SK-N-SH (cell line): ENCODE measurements at regions not wholly inside any gene's neighbourhood (a gene's known extent, or its start where the extent isn't known, plus 50 kb on each side); places are given as distances from the start of the nearest gene placed in this dataset.

ENCODE experiments used
- CTCF ChIA-PET: fragments of 300-600, 350-600 bp; formaldehyde crosslinking; extraction: SDS; loops from one replicate; lab custom pipeline; 2021; lab: Yijun Ruan, JAX
- POLR2A ChIA-PET: fragments of 350-600 bp; sonication (Branson Sonifier 250); formaldehyde crosslinking; extraction: SDS; loops from one replicate; lab custom pipeline; 2020; ENCODE audit warnings: antibody characterized with exemption, inconsistent platforms; lab: Yijun Ruan, JAX
- DNase-seq: peaks from one replicate; pipeline ENCODE4 v3.0.0; 2012
- H2AFZ ChIP-seq: fragments of 200-600 bp; sonication (generic); 2 replicates; pipeline ENCODE4 v1.8.1; 2016; ENCODE audit warnings: antibody characterized with exemption, mild to moderate bottlenecking, low read depth
- H3F3A ChIP-seq: fragments of 200-600 bp; sonication (generic); replicated peaks from 2 replicates; pipeline ENCODE3; 2016; ENCODE audit warnings: antibody characterized with exemption, mild to moderate bottlenecking; ENCODE audit not compliant: insufficient read depth
- H3K27ac ChIP-seq, 2 experiments: fragments of 200-500 bp in 1 of 2; fragments of 200-600 bp in 1 of 2; sonication (Bioruptor generic) in 1 of 2; sonication (generic), shearing (Covaris generic) in 1 of 2; 2 replicates each; pipeline versions ENCODE4 v1.5.1 to v1.6.1; 2014 to 2016; ENCODE audit warnings: low read depth in 2 of 2, inconsistent platforms in 1 of 2, low read length in 1 of 2, mild to moderate bottlenecking in 1 of 2, mixed read lengths in 1 of 2
- H3K27me3 ChIP-seq: fragments of 200-600 bp; sonication (generic), shearing (Covaris generic); 2 replicates; pipeline ENCODE4 v1.6.1; 2016; ENCODE audit warnings: mixed run types; ENCODE audit not compliant: insufficient read depth
- H3K36me3 ChIP-seq, 2 experiments: fragments of 200-500 bp in 1 of 2; fragments of 200-600 bp in 1 of 2; sonication (Bioruptor generic) in 1 of 2; sonication (generic) in 1 of 2; replicated peaks in 1 of 2; 2 replicates each; pipeline versions ENCODE3 to v1.5.1; 2014 to 2016; ENCODE audit warnings: low read length in 1 of 2, mild to moderate bottlenecking in 1 of 2; ENCODE audit not compliant: insufficient read depth in 2 of 2, control insufficient read depth in 1 of 2
- H3K4me1 ChIP-seq, 2 experiments: fragments of 200-500 bp in 1 of 2; fragments of 200-600 bp in 1 of 2; sonication (Bioruptor generic) in 1 of 2; sonication (generic), shearing (Covaris generic) in 1 of 2; 2 replicates each; pipeline versions ENCODE4 v1.5.1 to v1.6.1; 2014 to 2016; ENCODE audit warnings: low read depth in 1 of 2, low read length in 1 of 2, mixed run types in 1 of 2; ENCODE audit not compliant: insufficient read depth in 2 of 2, control insufficient read depth in 1 of 2
- H3K4me2 ChIP-seq: fragments of 200-600 bp; sonication (generic), shearing (Covaris generic); 2 replicates; pipeline ENCODE4 v1.6.1; 2017; ENCODE audit warnings: mixed run types
- H3K4me3 ChIP-seq, 2 experiments: fragments of 200-500 bp in 1 of 2; fragments of 200-600 bp in 1 of 2; sonication (Bioruptor generic) in 1 of 2; sonication (generic), shearing (Covaris generic) in 1 of 2; 2 replicates each; pipeline versions ENCODE4 v1.5.1 to v1.8.1; 2014 to 2016; ENCODE audit warnings: low read depth in 2 of 2, inconsistent platforms in 1 of 2, low read length in 1 of 2, mild to moderate bottlenecking in 1 of 2, mixed read lengths in 1 of 2, moderate library complexity in 1 of 2
- H3K79me2 ChIP-seq: fragments of 200-600 bp; sonication (generic); 2 replicates; pipeline ENCODE4 v1.8.1; 2017; ENCODE audit warnings: mild to moderate bottlenecking; ENCODE audit not compliant: insufficient read depth
- H3K9ac ChIP-seq: fragments of 200-600 bp; sonication (generic); 2 replicates; pipeline ENCODE4 v1.6.1; 2017; ENCODE audit warnings: mixed run types
- H3K9me2 ChIP-seq: fragments of 200-600 bp; sonication (generic); 2 replicates; pipeline ENCODE4 v1.6.1; 2017; ENCODE audit warnings: mixed run types
- H3K9me3 ChIP-seq: fragments of 200-600 bp; sonication (generic); 2 replicates; pipeline ENCODE4 v1.6.1; 2017; ENCODE audit warnings: mixed run types, mild to moderate bottlenecking, moderate library complexity
- H4K20me1 ChIP-seq: fragments of 200-600 bp; sonication (generic); 2 replicates; pipeline ENCODE4 v1.6.1; 2017; ENCODE audit warnings: mild to moderate bottlenecking, mixed run types; ENCODE audit not compliant: insufficient read depth
- CHD2 ChIP-seq: fragments of 150-350 bp; IDR thresholded peaks from 2 replicates; pipeline ENCODE4 v1.6.1; 2018; ENCODE audit warnings: low read length; ENCODE audit not compliant: partially characterized antibody
- ELF1 ChIP-seq: IDR thresholded peaks from 2 replicates; pipeline ENCODE4 v1.4.0; 2012
- EP300 ChIP-seq, 2 experiments: IDR thresholded peaks; 2 replicates each; pipeline versions ENCODE4 v1.4.0 to v1.6.1; 2012; ENCODE audit warnings: borderline replicate concordance in 1 of 2, low read depth in 1 of 2, low read length in 1 of 2
- EZH2phosphoT487 ChIP-seq: fragments of 200-600 bp; sonication (generic); IDR thresholded peaks from 2 replicates; pipeline ENCODE4 v1.6.1; 2017; ENCODE audit warnings: low read depth, mixed run types, mild to moderate bottlenecking, antibody characterized with exemption, moderate library complexity, borderline replicate concordance
- FOSL2 ChIP-seq: IDR thresholded peaks from 2 replicates; pipeline ENCODE4 v1.4.0; 2012; ENCODE audit warnings: low read depth, mild to moderate bottlenecking, moderate library complexity, borderline replicate concordance
- FOXJ3 ChIP-seq: sonication (generic); formaldehyde crosslinking; IDR thresholded peaks from 2 replicates; pipeline ENCODE4 v1.5.1; 2020; ENCODE audit warnings: mild to moderate bottlenecking, missing genetic modification reagents
- FOXM1 ChIP-seq: IDR thresholded peaks from 2 replicates; pipeline ENCODE4 v1.4.0; 2012; ENCODE audit warnings: low read depth, mild to moderate bottlenecking
- JUND ChIP-seq: IDR thresholded peaks from 2 replicates; pipeline ENCODE4 v1.4.0; 2012
- MXI1 ChIP-seq: IDR thresholded peaks from 2 replicates; pipeline ENCODE4 v1.6.1; 2012; ENCODE audit warnings: mild to moderate bottlenecking, low read depth, low read length, improper control_type of control experiment
- NFIC ChIP-seq: IDR thresholded peaks from 2 replicates; pipeline ENCODE4 v1.4.0; 2012; ENCODE audit warnings: borderline replicate concordance
- NRF1 ChIP-seq: IDR thresholded peaks from 2 replicates; pipeline ENCODE4 v1.6.1; 2012; ENCODE audit warnings: low read depth, mild to moderate bottlenecking, low read length
- RAD21 ChIP-seq: IDR thresholded peaks from 2 replicates; pipeline ENCODE4 v1.6.1; 2012; ENCODE audit warnings: mild to moderate bottlenecking, low read length
- RCOR1 ChIP-seq: fragments of 150-350 bp; IDR thresholded peaks from 2 replicates; pipeline ENCODE4 v1.6.1; 2017; ENCODE audit warnings: antibody characterized with exemption, low read length
- REST ChIP-seq: IDR thresholded peaks from 2 replicates; pipeline ENCODE4 v1.6.1; 2012; ENCODE audit warnings: mild to moderate bottlenecking, low read depth, low read length, moderate library complexity
- RFX5 ChIP-seq: IDR thresholded peaks from 2 replicates; pipeline ENCODE4 v1.6.1; 2012; ENCODE audit warnings: mild to moderate bottlenecking, improper control_type of control experiment, low read length
- SIN3A ChIP-seq: IDR thresholded peaks from 2 replicates; pipeline ENCODE4 v1.6.1; 2012; ENCODE audit warnings: low read depth, mild to moderate bottlenecking, low read length, moderate library complexity, borderline replicate concordance
- SMC3 ChIP-seq: IDR thresholded peaks from 2 replicates; pipeline ENCODE4 v1.6.1; 2012; ENCODE audit warnings: low read depth, low read length, improper control_type of control experiment
- TAF1 ChIP-seq: IDR thresholded peaks from 2 replicates; pipeline ENCODE4 v1.6.1; 2012; ENCODE audit warnings: low read depth, mild to moderate bottlenecking, low read length, moderate library complexity, borderline replicate concordance
- TCF12 ChIP-seq: IDR thresholded peaks from 2 replicates; pipeline ENCODE4 v1.4.0; 2012
- TEAD4 ChIP-seq: IDR thresholded peaks from 2 replicates; pipeline ENCODE4 v1.4.0; 2012; ENCODE audit warnings: mild to moderate bottlenecking, borderline replicate concordance; ENCODE audit not compliant: insufficient read depth
- YY1 ChIP-seq: IDR thresholded peaks from 2 replicates; pipeline ENCODE4 v1.4.0; 2012; ENCODE audit warnings: low read depth, mild to moderate bottlenecking
- WGBS: methylation state at CpG from one replicate; pipeline ENCODE4 v1.1.6; 2017; ENCODE audit warnings: low lambda C conversion rate; 5-methylcytosine and 5-hydroxymethylcytosine counted together
- TF ChIP-seq, protein P1 (sequence below): IDR thresholded peaks from 2 replicates; pipeline ENCODE4 v1.4.0; 2012; ENCODE audit warnings: low read depth
- TF ChIP-seq, protein P2 (sequence below): IDR thresholded peaks from 2 replicates; pipeline ENCODE4 v1.4.0; 2012; ENCODE audit warnings: low read depth, borderline replicate concordance
- TF ChIP-seq, protein P3 (sequence below): fragments of 150-350 bp; IDR thresholded peaks from 2 replicates; pipeline ENCODE4 v1.6.1; 2017; ENCODE audit warnings: antibody characterized with exemption, low read length, low read depth, borderline replicate concordance
- TF ChIP-seq, protein P4 (sequence below): IDR thresholded peaks from 2 replicates; pipeline ENCODE4 v1.4.0; 2012; ENCODE audit warnings: low read depth, borderline replicate concordance
- TF ChIP-seq, protein P5 (sequence below): fragments of 150-350 bp; IDR thresholded peaks from 2 replicates; pipeline ENCODE4 v1.6.1; 2016; ENCODE audit warnings: mild to moderate bottlenecking, low read depth, low read length

GRCh38 chr5:39948867-39949468 lies 524.2 kb upstream of the DAB2 start:
- ChIA-PET CTCF (interaction anchor here (0.7 to 2.2 kb wide), 17 partner anchors 9 to 930 kb away, joined by 3 to 22 read pairs (median 3); no protein-coding TSS in a partner anchor), POLR2A (no interaction called here)
- Histone ChIP-seq H3F3A (no peaks in the 10 kb centered on the region), H3K79me2 (no peaks in the 10 kb centered on the region), H3K4me1 (no peaks in the 10 kb centered on the region), H3K9ac (no peak overlapping the region), H3K27ac (no peak overlapping the region), H2AFZ (no peak overlapping the region), H3K9me2 (no peaks in the 10 kb centered on the region), H3K4me2 (no peak overlapping the region), H3K36me3 (no peaks in the 10 kb centered on the region), H4K20me1 (no peaks in the 10 kb centered on the region), H3K27me3 (no peaks in the 10 kb centered on the region), H3K4me3 (no peak overlapping the region; a peak in 1 of 4 replicates), H3K9me3 (no peaks in the 10 kb centered on the region)
- peak; percentile 30 for DNase-seq
- 22% methylated on average over 2 of the region's 2 CpGs for WGBS
- TF ChIP-seq NFIC (no peak), FOSL2 (no peak), FOXM1 (no peak), SMC3 (peak; percentile 68), ELF1 (no peak), SIN3A (no peak), MXI1 (no peak), TCF12 (no peak), REST (no peak), EZH2phosphoT487 (no peak), RFX5 (peak; percentile 86), TEAD4 (no peak), TAF1 (no peak), EP300 (IDR thresholded peaks at IDR 0.05; ENCODE audit: borderline replicate concordance in 1 of 2, low read depth in 1 of 2, low read length in 1 of 2) (no peak), CHD2 (no peak), RCOR1 (no peak), YY1 (no peak), JUND (no peak), NRF1 (no peak), FOXJ3 (no peak), RAD21 (peak; percentile 70)
- TF ChIP-seq, protein P1, sequence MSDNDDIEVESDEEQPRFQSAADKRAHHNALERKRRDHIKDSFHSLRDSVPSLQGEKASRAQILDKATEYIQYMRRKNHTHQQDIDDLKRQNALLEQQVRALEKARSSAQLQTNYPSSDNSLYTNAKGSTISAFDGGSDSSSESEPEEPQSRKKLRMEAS = no peak
- TF ChIP-seq, protein P2, sequence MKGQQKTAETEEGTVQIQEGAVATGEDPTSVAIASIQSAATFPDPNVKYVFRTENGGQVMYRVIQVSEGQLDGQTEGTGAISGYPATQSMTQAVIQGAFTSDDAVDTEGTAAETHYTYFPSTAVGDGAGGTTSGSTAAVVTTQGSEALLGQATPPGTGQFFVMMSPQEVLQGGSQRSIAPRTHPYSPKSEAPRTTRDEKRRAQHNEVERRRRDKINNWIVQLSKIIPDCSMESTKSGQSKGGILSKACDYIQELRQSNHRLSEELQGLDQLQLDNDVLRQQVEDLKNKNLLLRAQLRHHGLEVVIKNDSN = no peak
- TF ChIP-seq, protein P3, sequence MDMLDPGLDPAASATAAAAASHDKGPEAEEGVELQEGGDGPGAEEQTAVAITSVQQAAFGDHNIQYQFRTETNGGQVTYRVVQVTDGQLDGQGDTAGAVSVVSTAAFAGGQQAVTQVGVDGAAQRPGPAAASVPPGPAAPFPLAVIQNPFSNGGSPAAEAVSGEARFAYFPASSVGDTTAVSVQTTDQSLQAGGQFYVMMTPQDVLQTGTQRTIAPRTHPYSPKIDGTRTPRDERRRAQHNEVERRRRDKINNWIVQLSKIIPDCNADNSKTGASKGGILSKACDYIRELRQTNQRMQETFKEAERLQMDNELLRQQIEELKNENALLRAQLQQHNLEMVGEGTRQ = no peak
- TF ChIP-seq, protein P4, sequence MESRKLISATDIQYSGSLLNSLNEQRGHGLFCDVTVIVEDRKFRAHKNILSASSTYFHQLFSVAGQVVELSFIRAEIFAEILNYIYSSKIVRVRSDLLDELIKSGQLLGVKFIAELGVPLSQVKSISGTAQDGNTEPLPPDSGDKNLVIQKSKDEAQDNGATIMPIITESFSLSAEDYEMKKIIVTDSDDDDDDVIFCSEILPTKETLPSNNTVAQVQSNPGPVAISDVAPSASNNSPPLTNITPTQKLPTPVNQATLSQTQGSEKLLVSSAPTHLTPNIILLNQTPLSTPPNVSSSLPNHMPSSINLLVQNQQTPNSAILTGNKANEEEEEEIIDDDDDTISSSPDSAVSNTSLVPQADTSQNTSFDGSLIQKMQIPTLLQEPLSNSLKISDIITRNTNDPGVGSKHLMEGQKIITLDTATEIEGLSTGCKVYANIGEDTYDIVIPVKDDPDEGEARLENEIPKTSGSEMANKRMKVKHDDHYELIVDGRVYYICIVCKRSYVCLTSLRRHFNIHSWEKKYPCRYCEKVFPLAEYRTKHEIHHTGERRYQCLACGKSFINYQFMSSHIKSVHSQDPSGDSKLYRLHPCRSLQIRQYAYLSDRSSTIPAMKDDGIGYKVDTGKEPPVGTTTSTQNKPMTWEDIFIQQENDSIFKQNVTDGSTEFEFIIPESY = no peak
- TF ChIP-seq, protein P5, sequence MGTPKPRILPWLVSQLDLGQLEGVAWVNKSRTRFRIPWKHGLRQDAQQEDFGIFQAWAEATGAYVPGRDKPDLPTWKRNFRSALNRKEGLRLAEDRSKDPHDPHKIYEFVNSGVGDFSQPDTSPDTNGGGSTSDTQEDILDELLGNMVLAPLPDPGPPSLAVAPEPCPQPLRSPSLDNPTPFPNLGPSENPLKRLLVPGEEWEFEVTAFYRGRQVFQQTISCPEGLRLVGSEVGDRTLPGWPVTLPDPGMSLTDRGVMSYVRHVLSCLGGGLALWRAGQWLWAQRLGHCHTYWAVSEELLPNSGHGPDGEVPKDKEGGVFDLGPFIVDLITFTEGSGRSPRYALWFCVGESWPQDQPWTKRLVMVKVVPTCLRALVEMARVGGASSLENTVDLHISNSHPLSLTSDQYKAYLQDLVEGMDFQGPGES = no peak
